MM.1S (cell line): ENCODE measurements at regions not wholly inside any gene's neighbourhood (a gene's known extent, or its start where the extent isn't known, plus 50 kb on each side); places are given as distances from the start of the nearest gene placed in this dataset.

Experiments used
- DNase-seq: peaks from one replicate; pipeline ENCODE4 v3.0.0-alpha.2; 2015
- H2AFZ ChIP-seq: fragments of 300-600 bp; sonication (generic); 2 replicates; pipeline ENCODE4 v1.6.0; 2016; ENCODE audit warnings: antibody characterized with exemption, low read length
- H3F3A ChIP-seq: fragments of 300-600 bp; sonication (generic); 2 replicates; pipeline ENCODE4 v1.6.1; 2016; ENCODE audit warnings: mild to moderate bottlenecking, antibody characterized with exemption, low read length, moderate library complexity, mixed read lengths; ENCODE audit not compliant: insufficient read depth
- H3K27ac ChIP-seq: fragments of 300-600 bp; sonication (generic); 2 replicates; pipeline ENCODE4 v1.5.1; 2016; ENCODE audit warnings: mild to moderate bottlenecking, low read length
- H3K27me3 ChIP-seq: fragments of 300-600 bp; sonication (generic); replicated peaks from 2 replicates; pipeline ENCODE4 v1.6.0; 2016; ENCODE audit warnings: low read length; ENCODE audit not compliant: insufficient read depth
- H3K36me3 ChIP-seq: fragments of 300-600 bp; sonication (generic); replicated peaks from 2 replicates; pipeline ENCODE4 v1.6.1; 2016; ENCODE audit warnings: mild to moderate bottlenecking, low read length, mixed read lengths; ENCODE audit not compliant: insufficient read depth
- H3K4me1 ChIP-seq: fragments of 300-600 bp; sonication (generic); 2 replicates; pipeline ENCODE4 v1.6.1; 2016; ENCODE audit warnings: low read length, mixed read lengths
- H3K4me2 ChIP-seq: fragments of 300-600 bp; sonication (generic); 2 replicates; pipeline ENCODE4 v1.6.0; 2016; ENCODE audit warnings: low read depth, low read length
- H3K4me3 ChIP-seq: fragments of 300-600 bp; sonication (generic); 2 replicates; pipeline ENCODE4 v1.5.1; 2016; ENCODE audit warnings: low read length, mixed read lengths
- H3K79me2 ChIP-seq: fragments of 300-600 bp; sonication (generic); 2 replicates; pipeline ENCODE4 v1.6.1; 2016; ENCODE audit warnings: mixed run types, low read length, mixed read lengths
- H3K9ac ChIP-seq: fragments of 300-600 bp; sonication (generic); 2 replicates; pipeline ENCODE4 v1.6.1; 2016; ENCODE audit warnings: low read length, mixed read lengths
- H3K9me2 ChIP-seq: fragments of 300-600 bp; sonication (generic); replicated peaks from 2 replicates; pipeline ENCODE4 v1.6.1; 2016; ENCODE audit warnings: mild to moderate bottlenecking, low read length, mixed read lengths; ENCODE audit not compliant: insufficient read depth
- H3K9me3 ChIP-seq: fragments of 300-600 bp; sonication (generic); replicated peaks from 2 replicates; pipeline ENCODE4 v1.6.1; 2016; ENCODE audit warnings: mild to moderate bottlenecking, low read length, mixed read lengths; ENCODE audit not compliant: insufficient read depth
- H4K20me1 ChIP-seq: fragments of 300-600 bp; sonication (generic); 2 replicates; pipeline ENCODE4 v1.6.1; 2016; ENCODE audit warnings: mild to moderate bottlenecking, low read length, moderate library complexity, mixed read lengths; ENCODE audit not compliant: insufficient read depth
- EZH2 ChIP-seq: fragments of 300-600 bp; sonication (generic); optimal IDR thresholded peaks from 2 replicates; pipeline ENCODE3; 2017; ENCODE audit warnings: low read depth, mild to moderate bottlenecking, antibody characterized with exemption, low read length, mixed read lengths
- EZH2phosphoT487 ChIP-seq: fragments of 300-600 bp; sonication (generic); IDR thresholded peaks from 2 replicates; pipeline ENCODE4 v1.6.1; 2018; ENCODE audit warnings: antibody characterized with exemption, low read length
- TF ChIP-seq, protein P1 (sequence below): fragments of 300-600 bp; sonication (generic); IDR thresholded peaks from 2 replicates; pipeline ENCODE4 v1.5.1; 2016; ENCODE audit warnings: antibody characterized with exemption, low read length, mixed read lengths

DNA sequence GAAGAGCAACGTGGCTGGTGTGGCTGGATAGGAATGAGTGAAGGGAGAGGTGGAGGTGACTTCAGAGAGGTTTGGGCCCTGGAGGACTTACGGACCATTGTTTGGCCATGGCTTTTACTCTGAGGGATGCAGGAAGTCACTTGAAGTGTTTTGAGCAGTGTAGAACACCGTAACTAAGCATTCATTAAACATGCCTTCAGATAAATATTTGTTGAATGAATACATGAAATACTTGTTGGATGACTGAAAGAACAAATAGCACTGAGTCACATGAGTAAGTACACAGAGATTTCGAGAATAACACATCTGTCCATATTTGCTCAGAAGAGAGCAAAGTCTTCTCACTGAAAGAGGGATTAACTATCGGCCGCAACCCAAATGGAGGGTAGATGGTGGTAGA lies 182.7 kb upstream of the SNX19 start:
- TF ChIP-seq EZH2 (no peak), EZH2phosphoT487 (no peak)
- TF ChIP-seq, protein P1, sequence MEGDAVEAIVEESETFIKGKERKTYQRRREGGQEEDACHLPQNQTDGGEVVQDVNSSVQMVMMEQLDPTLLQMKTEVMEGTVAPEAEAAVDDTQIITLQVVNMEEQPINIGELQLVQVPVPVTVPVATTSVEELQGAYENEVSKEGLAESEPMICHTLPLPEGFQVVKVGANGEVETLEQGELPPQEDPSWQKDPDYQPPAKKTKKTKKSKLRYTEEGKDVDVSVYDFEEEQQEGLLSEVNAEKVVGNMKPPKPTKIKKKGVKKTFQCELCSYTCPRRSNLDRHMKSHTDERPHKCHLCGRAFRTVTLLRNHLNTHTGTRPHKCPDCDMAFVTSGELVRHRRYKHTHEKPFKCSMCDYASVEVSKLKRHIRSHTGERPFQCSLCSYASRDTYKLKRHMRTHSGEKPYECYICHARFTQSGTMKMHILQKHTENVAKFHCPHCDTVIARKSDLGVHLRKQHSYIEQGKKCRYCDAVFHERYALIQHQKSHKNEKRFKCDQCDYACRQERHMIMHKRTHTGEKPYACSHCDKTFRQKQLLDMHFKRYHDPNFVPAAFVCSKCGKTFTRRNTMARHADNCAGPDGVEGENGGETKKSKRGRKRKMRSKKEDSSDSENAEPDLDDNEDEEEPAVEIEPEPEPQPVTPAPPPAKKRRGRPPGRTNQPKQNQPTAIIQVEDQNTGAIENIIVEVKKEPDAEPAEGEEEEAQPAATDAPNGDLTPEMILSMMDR, result no peak
- H2AFZ ChIP-seq, result no peak overlapping the region
- no peaks in the 10 kb centered on the region for H3K4me1 ChIP-seq

DNA sequence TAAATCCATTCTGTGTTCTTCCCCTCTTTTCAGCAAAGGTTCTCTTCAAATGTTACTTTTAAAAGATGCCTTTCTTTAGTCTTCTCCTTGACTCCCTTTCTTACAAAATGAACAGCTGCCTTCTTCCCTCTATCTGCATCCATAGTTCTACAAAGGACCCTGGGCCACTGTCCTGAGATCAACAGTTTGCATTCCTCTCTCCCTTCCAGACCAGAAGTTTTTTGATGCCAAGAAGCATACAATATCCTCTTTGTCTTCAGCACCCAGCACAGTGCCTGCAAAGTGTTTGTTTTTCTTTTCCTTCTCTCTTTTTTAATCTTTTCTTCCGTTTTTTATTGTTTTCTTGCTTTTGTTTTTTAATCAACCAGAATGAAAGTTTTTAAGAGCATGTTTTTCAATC lies 183.5 kb upstream of the SNX19 start:
- DNase-seq, result no peak
- Histone ChIP-seq H4K20me1 (no peaks in the 10 kb centered on the region), H3K27ac (no peak overlapping the region), H3K79me2 (no peaks in the 10 kb centered on the region), H3K27me3 (no peaks in the 10 kb centered on the region), H3F3A (no peaks in the 10 kb centered on the region), H3K9ac (no peak overlapping the region), H3K9me3 (no peaks in the 10 kb centered on the region), H3K9me2 (no peaks in the 10 kb centered on the region; the same call in 1 of the 2 replicates), H3K36me3 (no peaks in the 10 kb centered on the region), H3K4me3 (no peak overlapping the region), H3K4me1 (no peaks in the 10 kb centered on the region), H2AFZ (no peak overlapping the region), H3K4me2 (no peak overlapping the region)
- TF ChIP-seq EZH2phosphoT487, result no peak
- TF ChIP-seq EZH2, result no peak
- TF ChIP-seq, protein P1, result no peak

More for the DNA sequence above, 182.7 kb upstream of the SNX19 start:
- Histone ChIP-seq H4K20me1 (no peaks in the 10 kb centered on the region), H3K27ac (no peak overlapping the region), H3F3A (no peaks in the 10 kb centered on the region), H3K79me2 (no peaks in the 10 kb centered on the region), H3K9me3 (no peaks in the 10 kb centered on the region), H3K9ac (no peak overlapping the region), H3K36me3 (no peaks in the 10 kb centered on the region), H3K27me3 (no peaks in the 10 kb centered on the region), H3K4me3 (no peak overlapping the region), H3K4me2 (no peak overlapping the region), H3K9me2 (no peaks in the 10 kb centered on the region; the same call in 1 of the 2 replicates)
- no peak for DNase-seq

- Histone ChIP-seq H3K9me3 (no peaks in the 10 kb centered on the region), H3K79me2 (no peaks in the 10 kb centered on the region), H3K4me1 (no peaks in the 10 kb centered on the region), H3K27ac (no peak overlapping the region), H4K20me1 (no peaks in the 10 kb centered on the region), H3K27me3 (no peaks in the 10 kb centered on the region), H3K36me3 (no peaks in the 10 kb centered on the region), H3F3A (no peaks in the 10 kb centered on the region), H2AFZ (no peak overlapping the region), H3K4me2 (no peak overlapping the region), H3K9ac (no peak overlapping the region), H3K9me2 (no peaks in the 10 kb centered on the region), H3K4me3 (no peak overlapping the region)
- TF ChIP-seq EZH2, result no peak
- no peak for TF ChIP-seq EZH2phosphoT487
- TF ChIP-seq, protein P1, result no peak
- no peak for DNase-seq
These were observed 192.5 kb upstream of the SNX19 start for GRCh38 chr11:131108760-131109159.
